ENCODE measurements at regions not wholly inside any gene's neighbourhood (a gene's known extent, or its start where the extent isn't known, plus 50 kb on each side); places are given as distances from the start of the nearest gene placed in this dataset.

- H3K4me3 ChIP-seq (ENCODE audit: low read length) = peak overlapping the region; percentile 71
- no peaks in the 10 kb centered on the region for H3K27me3 ChIP-seq (ENCODE audit: control insufficient read depth, insufficient read depth, low read length)
- peak overlapping the region; percentile 70 for H3K9ac ChIP-seq (ENCODE audit: low read depth, low read length)
Measured at GRCh38 chr15:94070356-94071295, 160.7 kb upstream of the MCTP2 start.

GRCh38 chr15:94069844-94070243, 161.5 kb upstream of the MCTP2 start:
- Histone ChIP-seq H3K4me3 (ENCODE audit: low read length) (peak overlapping the region; percentile 71), H3K4me1 (ENCODE audit: control insufficient read depth, insufficient read depth, low read length) (peaks cover 17% of the 10 kb centered on the region), H3K9ac (ENCODE audit: low read depth, low read length) (no peak overlapping the region), H3K9me3 (replicated peaks; ENCODE audit: low read length) (no peaks in the 10 kb centered on the region), H3K27me3 (ENCODE audit: control insufficient read depth, insufficient read depth, low read length) (no peaks in the 10 kb centered on the region), H3K4me2 (ENCODE audit: low read length) (peak overlapping the region; percentile 85), H3K36me3 (ENCODE audit: insufficient read depth, low read length) (no peaks in the 10 kb centered on the region)

More at GRCh38 chr15:94070356-94071295, 160.7 kb upstream of the MCTP2 start:
- Histone ChIP-seq H3K4me2 (ENCODE audit: low read length) (peak overlapping the region; percentile 85), H3K36me3 (ENCODE audit: insufficient read depth, low read length) (no peaks in the 10 kb centered on the region), H3K9me3 (replicated peaks; ENCODE audit: low read length) (no peaks in the 10 kb centered on the region), H3K4me1 (ENCODE audit: control insufficient read depth, insufficient read depth, low read length) (peaks cover 17% of the 10 kb centered on the region)

- no peak overlapping the region for H3K4me2 ChIP-seq (ENCODE audit: low read length)
- no peaks in the 10 kb centered on the region for H3K36me3 ChIP-seq (ENCODE audit: insufficient read depth, low read length)
- peaks cover 17% of the 10 kb centered on the region for H3K4me1 ChIP-seq (ENCODE audit: control insufficient read depth, insufficient read depth, low read length)
- H3K9me3 ChIP-seq (replicated peaks; ENCODE audit: low read length) = no peaks in the 10 kb centered on the region
- no peak overlapping the region for H3K4me3 ChIP-seq (ENCODE audit: low read length)
- no peak overlapping the region for H3K9ac ChIP-seq (ENCODE audit: low read depth, low read length)
- no peaks in the 10 kb centered on the region for H3K27me3 ChIP-seq (ENCODE audit: control insufficient read depth, insufficient read depth, low read length)
Measured at GRCh38 chr15:94066811-94067210, 164.6 kb upstream of the MCTP2 start.

- Histone ChIP-seq H3K9ac (ENCODE audit: low read depth, low read length) (no peak overlapping the region), H3K27me3 (ENCODE audit: control insufficient read depth, insufficient read depth, low read length) (no peaks in the 10 kb centered on the region), H3K4me3 (ENCODE audit: low read length) (no peak overlapping the region), H3K36me3 (ENCODE audit: insufficient read depth, low read length) (no peaks in the 10 kb centered on the region), H3K4me2 (ENCODE audit: low read length) (no peak overlapping the region), H3K9me3 (replicated peaks; ENCODE audit: low read length) (no peaks in the 10 kb centered on the region), H3K4me1 (ENCODE audit: control insufficient read depth, insufficient read depth, low read length) (peaks cover 14% of the 10 kb centered on the region)
Measured at GRCh38 chr15:94066046-94066445, 165.3 kb upstream of the MCTP2 start.

- Histone ChIP-seq H3K4me1 (ENCODE audit: control insufficient read depth, insufficient read depth, low read length) (peaks cover 2% of the 10 kb centered on the region), H3K9ac (ENCODE audit: low read depth, low read length) (no peak overlapping the region), H3K4me3 (ENCODE audit: low read length) (no peak overlapping the region), H3K4me2 (ENCODE audit: low read length) (no peak overlapping the region), H3K36me3 (ENCODE audit: insufficient read depth, low read length) (no peaks in the 10 kb centered on the region), H3K27me3 (ENCODE audit: control insufficient read depth, insufficient read depth, low read length) (peaks cover 3% of the 10 kb centered on the region), H3K9me3 (replicated peaks; ENCODE audit: low read length) (no peaks in the 10 kb centered on the region)
Measured at GRCh38 chr15:94064676-94065313, 166.6 kb upstream of the MCTP2 start.

GRCh38 chr15:94061041-94061440, 170.3 kb upstream of the MCTP2 start:
- H3K4me2 ChIP-seq (ENCODE audit: low read length) = no peak overlapping the region
- H3K36me3 ChIP-seq (ENCODE audit: insufficient read depth, low read length) = no peaks in the 10 kb centered on the region
- H3K9me3 ChIP-seq (replicated peaks; ENCODE audit: low read length) = no peaks in the 10 kb centered on the region
- H3K27me3 ChIP-seq (ENCODE audit: control insufficient read depth, insufficient read depth, low read length) = peaks cover 15% of the 10 kb centered on the region
- peaks cover 3% of the 10 kb centered on the region for H3K4me1 ChIP-seq (ENCODE audit: control insufficient read depth, insufficient read depth, low read length)
- H3K9ac ChIP-seq (ENCODE audit: low read depth, low read length) = no peak overlapping the region
- no peak overlapping the region for H3K4me3 ChIP-seq (ENCODE audit: low read length)

- no peaks in the 10 kb centered on the region for H3K9me3 ChIP-seq (replicated peaks; ENCODE audit: low read length)
- no peak overlapping the region for H3K4me2 ChIP-seq (ENCODE audit: low read length)
- peaks cover 20% of the 10 kb centered on the region for H3K27me3 ChIP-seq (ENCODE audit: control insufficient read depth, insufficient read depth, low read length)
- no peaks in the 10 kb centered on the region for H3K36me3 ChIP-seq (ENCODE audit: insufficient read depth, low read length)
- H3K9ac ChIP-seq (ENCODE audit: low read depth, low read length) = no peak overlapping the region
- H3K4me3 ChIP-seq (ENCODE audit: low read length) = no peak overlapping the region
- peaks cover 3% of the 10 kb centered on the region for H3K4me1 ChIP-seq (ENCODE audit: control insufficient read depth, insufficient read depth, low read length)
Measured at GRCh38 chr15:94059013-94059587, 172.3 kb upstream of the MCTP2 start.

GRCh38 chr15:94057305-94057704, 174.1 kb upstream of the MCTP2 start:
- H3K36me3 ChIP-seq (ENCODE audit: insufficient read depth, low read length) = no peaks in the 10 kb centered on the region
- peaks cover 3% of the 10 kb centered on the region for H3K4me1 ChIP-seq (ENCODE audit: control insufficient read depth, insufficient read depth, low read length)
- H3K9me3 ChIP-seq (replicated peaks; ENCODE audit: low read length) = no peaks in the 10 kb centered on the region
- H3K4me2 ChIP-seq (ENCODE audit: low read length) = no peak overlapping the region
- no peak overlapping the region for H3K4me3 ChIP-seq (ENCODE audit: low read length)
- peaks cover 20% of the 10 kb centered on the region for H3K27me3 ChIP-seq (ENCODE audit: control insufficient read depth, insufficient read depth, low read length)
- no peak overlapping the region for H3K9ac ChIP-seq (ENCODE audit: low read depth, low read length)

GRCh38 chr15:94056314-94056713, 175.0 kb upstream of the MCTP2 start:
- no peak overlapping the region for H3K4me2 ChIP-seq (ENCODE audit: low read length)
- no peak overlapping the region for H3K4me3 ChIP-seq (ENCODE audit: low read length)

GRCh38 chr15:94053626-94054025, 177.7 kb upstream of the MCTP2 start:
- Histone ChIP-seq H3K4me1 (ENCODE audit: control insufficient read depth, insufficient read depth, low read length) (peaks cover 3% of the 10 kb centered on the region), H3K9ac (ENCODE audit: low read depth, low read length) (no peak overlapping the region), H3K36me3 (ENCODE audit: insufficient read depth, low read length) (no peaks in the 10 kb centered on the region), H3K9me3 (replicated peaks; ENCODE audit: low read length) (no peaks in the 10 kb centered on the region), H3K4me2 (ENCODE audit: low read length) (no peak overlapping the region), H3K4me3 (ENCODE audit: low read length) (no peak overlapping the region), H3K27me3 (ENCODE audit: control insufficient read depth, insufficient read depth, low read length) (peaks cover 17% of the 10 kb centered on the region)

More at GRCh38 chr15:94056314-94056713, 175.0 kb upstream of the MCTP2 start:
- peaks cover 20% of the 10 kb centered on the region for H3K27me3 ChIP-seq (ENCODE audit: control insufficient read depth, insufficient read depth, low read length)
- H3K9ac ChIP-seq (ENCODE audit: low read depth, low read length) = no peak overlapping the region
- no peaks in the 10 kb centered on the region for H3K36me3 ChIP-seq (ENCODE audit: insufficient read depth, low read length)
- peaks cover 3% of the 10 kb centered on the region for H3K4me1 ChIP-seq (ENCODE audit: control insufficient read depth, insufficient read depth, low read length)
- H3K9me3 ChIP-seq (replicated peaks; ENCODE audit: low read length) = no peaks in the 10 kb centered on the region

GRCh38 chr15:94052711-94053110, 178.7 kb upstream of the MCTP2 start:
- H3K9ac ChIP-seq (ENCODE audit: low read depth, low read length) = no peak overlapping the region
- H3K4me3 ChIP-seq (ENCODE audit: low read length) = no peak overlapping the region
- peaks cover 3% of the 10 kb centered on the region for H3K4me1 ChIP-seq (ENCODE audit: control insufficient read depth, insufficient read depth, low read length)
- peaks cover 11% of the 10 kb centered on the region for H3K27me3 ChIP-seq (ENCODE audit: control insufficient read depth, insufficient read depth, low read length)
- H3K36me3 ChIP-seq (ENCODE audit: insufficient read depth, low read length) = no peaks in the 10 kb centered on the region
- H3K9me3 ChIP-seq (replicated peaks; ENCODE audit: low read length) = no peaks in the 10 kb centered on the region
- no peak overlapping the region for H3K4me2 ChIP-seq (ENCODE audit: low read length)
